ENCODE measurements at regions not wholly inside any gene's neighbourhood (a gene's known extent, or its start where the extent isn't known, plus 50 kb on each side); places are given as distances from the start of the nearest gene placed in this dataset.
A peak's percentile ranks its signal among the peaks of the same experiment; 100 is the strongest.

GRCh38 chr15:37860896-37861295 lies 73.5 kb upstream of the TMCO5A start:
- Histone ChIP-seq H3K36me3 (ENCODE audit: control insufficient read depth in 4 of 4, insufficient read depth in 3 of 4, low read depth in 1 of 4, low read length in 3 of 4) (no peaks in the 10 kb centered on the region), H3K27me3 (ENCODE audit: control insufficient read depth in 4 of 4, insufficient read depth in 4 of 4, low read length in 3 of 4) (no peaks in the 10 kb centered on the region), H3K9ac (ENCODE audit: low read depth in 1 of 2, low read length in 2 of 2) (no peak overlapping the region), H3K4me3 (ENCODE audit: low read depth in 1 of 3, low read length in 3 of 3) (no peak overlapping the region), H3K9me3 (ENCODE audit: control insufficient read depth in 4 of 4, low read length in 3 of 4) (no peaks in the 10 kb centered on the region), H3K27ac (ENCODE audit: low read depth in 1 of 2, low read length in 2 of 2) (no peak overlapping the region), H3K4me1 (ENCODE audit: control insufficient read depth in 4 of 4, insufficient read depth in 4 of 4, low read length in 3 of 4) (peaks cover 0 to 2% (median 0%) of the 10 kb centered on the region in 4 donors)
- no peak for TF ChIP-seq FOXA1 (IDR thresholded peaks at IDR 0.05)
- TF ChIP-seq YY1 (IDR thresholded peaks at IDR 0.05) = no peak
- TF ChIP-seq HNF4G (IDR thresholded peaks at IDR 0.05) = no peak
- no peak for TF ChIP-seq JUND (IDR thresholded peaks at IDR 0.05)
- no peak for TF ChIP-seq MAX (IDR thresholded peaks at IDR 0.05)
- peak; percentile 66 to 77 for TF ChIP-seq HNF4A (conservative IDR thresholded peaks at IDR 0.05)
- no peak for TF ChIP-seq GABPA (IDR thresholded peaks at IDR 0.05 in 1 of 2, conservative IDR thresholded peaks at IDR 0.05 in 1 of 2)
- no peak for TF ChIP-seq REST (IDR thresholded peaks at IDR 0.05)
- no peak for TF ChIP-seq ATF3 (IDR thresholded peaks at IDR 0.05)
- TF ChIP-seq SP1 (IDR thresholded peaks at IDR 0.05) = peak; percentile 18
- TF ChIP-seq RXRA (IDR thresholded peaks at IDR 0.05) = peak; percentile 15 to 25
- TF ChIP-seq EGR1 (IDR thresholded peaks at IDR 0.05; ENCODE audit: low read depth in 2 of 2) = no peak
- TF ChIP-seq NR2F2 (IDR thresholded peaks at IDR 0.05) = no peak
- no peak for TF ChIP-seq RAD21 (IDR thresholded peaks at IDR 0.05)
- 47% methylated on average over 2 of the region's 2 CpGs for whole genome bisulfite sequencing
- DNase-seq (ENCODE audit: low spot score) = no peak

GRCh38 chr15:37865687-37866086 lies 68.8 kb upstream of the TMCO5A start:
- Histone ChIP-seq H3K36me3 (ENCODE audit: control insufficient read depth in 4 of 4, insufficient read depth in 3 of 4, low read depth in 1 of 4, low read length in 3 of 4) (no peaks in the 10 kb centered on the region), H3K4me1 (ENCODE audit: control insufficient read depth in 4 of 4, insufficient read depth in 4 of 4, low read length in 3 of 4) (no peaks in the 10 kb centered on the region), H3K9ac (ENCODE audit: low read depth in 1 of 2, low read length in 2 of 2) (no peak overlapping the region), H3K4me3 (ENCODE audit: low read depth in 1 of 3, low read length in 3 of 3) (no peak overlapping the region), H3K9me3 (ENCODE audit: control insufficient read depth in 4 of 4, low read length in 3 of 4) (no peaks in the 10 kb centered on the region), H3K27ac (ENCODE audit: low read depth in 1 of 2, low read length in 2 of 2) (no peak overlapping the region), H3K27me3 (ENCODE audit: control insufficient read depth in 4 of 4, insufficient read depth in 4 of 4, low read length in 3 of 4) (no peaks in the 10 kb centered on the region)
- DNase-seq (ENCODE audit: low spot score) = no peak
- 92% methylated on average over 1 of the region's 1 CpG for WGBS
- TF ChIP-seq RAD21 (IDR thresholded peaks at IDR 0.05) (no peak), TAF1 (conservative IDR thresholded peaks at IDR 0.05) (no peak), NR2F2 (IDR thresholded peaks at IDR 0.05) (no peak), EGR1 (IDR thresholded peaks at IDR 0.05; ENCODE audit: low read depth in 2 of 2) (no peak), GABPA (IDR thresholded peaks at IDR 0.05 in 1 of 2, conservative IDR thresholded peaks at IDR 0.05 in 1 of 2) (no peak), RXRA (IDR thresholded peaks at IDR 0.05) (no peak), ZBTB33 (IDR thresholded peaks at IDR 0.05) (no peak), FOXA2 (IDR thresholded peaks at IDR 0.05) (no peak), CTCF (IDR thresholded peaks at IDR 0.05; ENCODE audit: low read depth, low read length, missing input control) (no peak), YY1 (IDR thresholded peaks at IDR 0.05) (no peak), ATF3 (IDR thresholded peaks at IDR 0.05) (no peak), MAX (IDR thresholded peaks at IDR 0.05) (no peak), HNF4A (conservative IDR thresholded peaks at IDR 0.05) (no peak), REST (IDR thresholded peaks at IDR 0.05) (no peak), SP1 (IDR thresholded peaks at IDR 0.05) (no peak), HNF4G (IDR thresholded peaks at IDR 0.05) (no peak), JUND (IDR thresholded peaks at IDR 0.05) (no peak)

Data from liver (tissue), 8 donors.